K562 (cell line): ENCODE measurements at regions not wholly inside any gene's neighbourhood (a gene's known extent, or its start where the extent isn't known, plus 50 kb on each side); places are given as distances from the start of the nearest gene placed in this dataset.
A peak's percentile ranks its signal among the peaks of the same experiment; 100 is the strongest.

Source experiments
- BRCA1 ChIP-seq, 2 experiments: fragments of 450-650 bp in 1 of 2; sonication (generic) in 1 of 2; formaldehyde crosslinking in 1 of 2; IDR thresholded peaks; 2 replicates each; pipeline versions ENCODE4 v1.5.0 to v1.6.1; 2017 to 2020; ENCODE audit warnings: mild to moderate bottlenecking in 1 of 2, missing genetic modification reagents in 1 of 2
- CBX3 ChIP-seq, 2 experiments: IDR thresholded peaks; 1 replicate in 1 of 2; 2 replicates in 1 of 2; pipeline ENCODE4 v1.6.1; 2012; ENCODE audit warnings: inconsistent platforms in 2 of 2, low read length in 2 of 2, borderline replicate concordance in 1 of 2, control low read depth in 1 of 2
- CCNT2 ChIP-seq: IDR thresholded peaks from 2 replicates; pipeline ENCODE4 v1.6.1; 2011; ENCODE audit warnings: borderline replicate concordance, low read depth, mild to moderate bottlenecking, moderate library complexity, mixed read lengths, low read length; ENCODE audit not compliant: insufficient read length; ENCODE audit errors: extremely low read depth
- EHMT2 ChIP-seq: fragments of 450-650 bp; IDR thresholded peaks from 2 replicates; pipeline ENCODE4 v1.6.1; 2018; ENCODE audit warnings: antibody characterized with exemption
- HCFC1 ChIP-seq: IDR thresholded peaks from 2 replicates; pipeline ENCODE4 v1.6.1; 2012; ENCODE audit warnings: low read depth, low read length, improper control_type of control experiment
- HDAC2 ChIP-seq: fragments of 450-650 bp; IDR thresholded peaks from 2 replicates; pipeline ENCODE4 v1.6.1; 2016; ENCODE audit warnings: mild to moderate bottlenecking
- KLF1 ChIP-seq: fragments of 450-650 bp; IDR thresholded peaks from 2 replicates; pipeline ENCODE4 v1.6.1; 2016; ENCODE audit warnings: missing genetic modification characterization, missing compliant biosample characterization
- MYC ChIP-seq, 2 experiments: fragments of 250-450 bp in 1 of 2; sonication (Bioruptor Pico) in 1 of 2; IDR thresholded peaks; 2 replicates each; pipeline versions ENCODE4 v1.5.1 to v1.6.1; 2012 to 2021; ENCODE audit warnings: low read depth in 2 of 2, borderline replicate concordance in 1 of 2, improper control_type of control experiment in 1 of 2, low read length in 1 of 2, mild to moderate bottlenecking in 1 of 2, moderate library complexity in 1 of 2
- PRMT5 ChIP-seq: sonication (generic); formaldehyde crosslinking; IDR thresholded peaks from 2 replicates; pipeline ENCODE4 v1.5.0; 2020; ENCODE audit warnings: missing genetic modification reagents
- TEAD1 ChIP-seq, 2 experiments: fragments of 450-650 bp in 1 of 2; sonication (generic) in 1 of 2; formaldehyde crosslinking; IDR thresholded peaks; 2 replicates each; pipeline versions ENCODE4 v1.4.0 to v1.8.0; 2020 to 2022; ENCODE audit warnings: mild to moderate bottlenecking in 2 of 2, missing genetic modification reagents in 1 of 2
- ZNF324 ChIP-seq: fragments of 250-450 bp; sonication (Bioruptor Pico); IDR thresholded peaks from 2 replicates; pipeline ENCODE4 v1.4.0; 2020; ENCODE audit warnings: mild to moderate bottlenecking
- ZZZ3 ChIP-seq: fragments of 450-650 bp; IDR thresholded peaks from 2 replicates; pipeline ENCODE4 v1.6.1; 2016; ENCODE audit warnings: antibody characterized with exemption, mild to moderate bottlenecking, moderate library complexity
- TF ChIP-seq, protein P1 (sequence below): fragments of 250-450 bp; sonication (Bioruptor Pico); IDR thresholded peaks from 2 replicates; pipeline ENCODE4 v1.4.0; 2020
- TF ChIP-seq, protein P2 (sequence below): fragments of 450-650 bp; formaldehyde crosslinking; IDR thresholded peaks from 2 replicates; pipeline ENCODE4 v1.4.0; 2022; ENCODE audit warnings: mild to moderate bottlenecking, moderate library complexity
- TF ChIP-seq, protein P3 (sequence below): fragments of 200-800 bp; sonication (Bioruptor generic); IDR thresholded peaks from 2 replicates; pipeline ENCODE4 v1.6.1; 2016; ENCODE audit warnings: missing genetic modification characterization, missing compliant biosample characterization

DNA sequence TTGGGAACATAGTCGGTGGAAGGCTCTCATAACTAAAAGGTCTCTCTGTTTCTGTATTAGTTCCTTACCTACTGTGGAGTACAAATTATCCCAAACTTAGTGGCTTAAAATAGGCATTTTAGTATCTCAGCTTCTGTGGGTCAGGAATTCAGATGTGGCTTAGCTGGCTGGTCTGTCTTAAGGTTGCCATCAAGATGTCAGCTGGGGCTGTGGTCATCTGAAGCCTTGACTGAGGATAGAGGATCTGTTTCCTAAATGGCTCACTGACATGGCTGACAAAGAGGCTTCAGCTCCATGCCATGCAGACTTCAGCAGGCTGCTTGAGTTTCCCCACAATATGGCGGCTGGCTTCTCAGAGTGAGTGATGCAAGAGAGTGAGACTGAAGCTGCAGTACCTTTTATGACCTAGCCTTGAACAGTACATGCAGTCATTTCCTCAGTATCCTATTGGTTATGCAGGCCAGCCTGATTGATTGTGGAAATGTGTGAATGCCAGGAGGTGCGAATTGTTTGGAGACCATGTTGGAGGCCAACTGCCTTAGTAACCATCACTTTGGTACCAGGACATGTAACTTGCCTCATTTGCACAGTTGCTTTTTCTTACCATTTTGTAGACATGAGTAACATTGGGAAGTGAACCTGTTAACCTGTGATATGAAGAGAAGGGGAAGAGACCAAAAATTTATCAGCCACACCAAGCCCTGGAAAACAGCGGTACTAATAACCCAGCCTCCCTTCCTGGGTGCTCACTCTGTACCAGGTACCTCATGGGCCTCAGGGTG lies 152.8 kb upstream of the IER5L start (continued):
- TF ChIP-seq MYC (IDR thresholded peaks at IDR 0.05; ENCODE audit: low read depth, low read length) (0 out of 2 replicates have a peak, but pooled peaks have one; percentile 11), MYC (CRISPR knock-in tag; IDR thresholded peaks at IDR 0.05; ENCODE audit: borderline replicate concordance, low read depth) (no peak), CBX3 (IDR thresholded peaks at IDR 0.05; ENCODE audit: borderline replicate concordance in 1 of 2, low read length in 2 of 2) (peak in 1 of 2 experiments; percentile 95; a peak in 2 of 3 replicates), HDAC2 (no peak), EHMT2 (peak; percentile 71; the same call in 1 of the 2 replicates), PRMT5 (CRISPR knock-in tag) (no peak), TEAD1 (CRISPR knock-in tag; IDR thresholded peaks at IDR 0.05) (no peak), ZNF324 (CRISPR knock-in tag) (no peak), CCNT2 (no peak), HCFC1 (peak; percentile 26; the same call in 1 of the 2 replicates), KLF1 (tag) (no peak), ZZZ3 (no peak), BRCA1 (IDR thresholded peaks at IDR 0.05) (no peak), BRCA1 (CRISPR knock-in tag; IDR thresholded peaks at IDR 0.05) (no peak)
- TF ChIP-seq, protein P1, sequence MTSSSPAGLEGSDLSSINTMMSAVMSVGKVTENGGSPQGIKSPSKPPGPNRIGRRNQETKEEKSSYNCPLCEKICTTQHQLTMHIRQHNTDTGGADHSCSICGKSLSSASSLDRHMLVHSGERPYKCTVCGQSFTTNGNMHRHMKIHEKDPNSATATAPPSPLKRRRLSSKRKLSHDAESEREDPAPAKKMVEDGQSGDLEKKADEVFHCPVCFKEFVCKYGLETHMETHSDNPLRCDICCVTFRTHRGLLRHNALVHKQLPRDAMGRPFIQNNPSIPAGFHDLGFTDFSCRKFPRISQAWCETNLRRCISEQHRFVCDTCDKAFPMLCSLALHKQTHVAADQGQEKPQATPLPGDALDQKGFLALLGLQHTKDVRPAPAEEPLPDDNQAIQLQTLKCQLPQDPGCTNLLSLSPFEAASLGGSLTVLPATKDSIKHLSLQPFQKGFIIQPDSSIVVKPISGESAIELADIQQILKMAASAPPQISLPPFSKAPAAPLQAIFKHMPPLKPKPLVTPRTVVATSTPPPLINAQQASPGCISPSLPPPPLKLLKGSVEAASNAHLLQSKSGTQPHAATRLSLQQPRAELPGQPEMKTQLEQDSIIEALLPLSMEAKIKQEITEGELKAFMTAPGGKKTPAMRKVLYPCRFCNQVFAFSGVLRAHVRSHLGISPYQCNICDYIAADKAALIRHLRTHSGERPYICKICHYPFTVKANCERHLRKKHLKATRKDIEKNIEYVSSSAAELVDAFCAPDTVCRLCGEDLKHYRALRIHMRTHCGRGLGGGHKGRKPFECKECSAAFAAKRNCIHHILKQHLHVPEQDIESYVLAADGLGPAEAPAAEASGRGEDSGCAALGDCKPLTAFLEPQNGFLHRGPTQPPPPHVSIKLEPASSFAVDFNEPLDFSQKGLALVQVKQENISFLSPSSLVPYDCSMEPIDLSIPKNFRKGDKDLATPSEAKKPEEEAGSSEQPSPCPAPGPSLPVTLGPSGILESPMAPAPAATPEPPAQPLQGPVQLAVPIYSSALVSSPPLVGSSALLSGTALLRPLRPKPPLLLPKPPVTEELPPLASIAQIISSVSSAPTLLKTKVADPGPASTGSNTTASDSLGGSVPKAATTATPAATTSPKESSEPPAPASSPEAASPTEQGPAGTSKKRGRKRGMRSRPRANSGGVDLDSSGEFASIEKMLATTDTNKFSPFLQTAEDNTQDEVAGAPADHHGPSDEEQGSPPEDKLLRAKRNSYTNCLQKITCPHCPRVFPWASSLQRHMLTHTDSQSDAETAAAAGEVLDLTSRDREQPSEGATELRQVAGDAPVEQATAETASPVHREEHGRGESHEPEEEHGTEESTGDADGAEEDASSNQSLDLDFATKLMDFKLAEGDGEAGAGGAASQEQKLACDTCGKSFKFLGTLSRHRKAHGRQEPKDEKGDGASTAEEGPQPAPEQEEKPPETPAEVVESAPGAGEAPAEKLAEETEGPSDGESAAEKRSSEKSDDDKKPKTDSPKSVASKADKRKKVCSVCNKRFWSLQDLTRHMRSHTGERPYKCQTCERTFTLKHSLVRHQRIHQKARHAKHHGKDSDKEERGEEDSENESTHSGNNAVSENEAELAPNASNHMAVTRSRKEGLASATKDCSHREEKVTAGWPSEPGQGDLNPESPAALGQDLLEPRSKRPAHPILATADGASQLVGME = no peak
- TF ChIP-seq, protein P2, sequence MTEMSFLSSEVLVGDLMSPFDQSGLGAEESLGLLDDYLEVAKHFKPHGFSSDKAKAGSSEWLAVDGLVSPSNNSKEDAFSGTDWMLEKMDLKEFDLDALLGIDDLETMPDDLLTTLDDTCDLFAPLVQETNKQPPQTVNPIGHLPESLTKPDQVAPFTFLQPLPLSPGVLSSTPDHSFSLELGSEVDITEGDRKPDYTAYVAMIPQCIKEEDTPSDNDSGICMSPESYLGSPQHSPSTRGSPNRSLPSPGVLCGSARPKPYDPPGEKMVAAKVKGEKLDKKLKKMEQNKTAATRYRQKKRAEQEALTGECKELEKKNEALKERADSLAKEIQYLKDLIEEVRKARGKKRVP (CRISPR knock-in tag) = peak; percentile 63; the same call in 1 of the 2 replicates
- TF ChIP-seq, protein P3, sequence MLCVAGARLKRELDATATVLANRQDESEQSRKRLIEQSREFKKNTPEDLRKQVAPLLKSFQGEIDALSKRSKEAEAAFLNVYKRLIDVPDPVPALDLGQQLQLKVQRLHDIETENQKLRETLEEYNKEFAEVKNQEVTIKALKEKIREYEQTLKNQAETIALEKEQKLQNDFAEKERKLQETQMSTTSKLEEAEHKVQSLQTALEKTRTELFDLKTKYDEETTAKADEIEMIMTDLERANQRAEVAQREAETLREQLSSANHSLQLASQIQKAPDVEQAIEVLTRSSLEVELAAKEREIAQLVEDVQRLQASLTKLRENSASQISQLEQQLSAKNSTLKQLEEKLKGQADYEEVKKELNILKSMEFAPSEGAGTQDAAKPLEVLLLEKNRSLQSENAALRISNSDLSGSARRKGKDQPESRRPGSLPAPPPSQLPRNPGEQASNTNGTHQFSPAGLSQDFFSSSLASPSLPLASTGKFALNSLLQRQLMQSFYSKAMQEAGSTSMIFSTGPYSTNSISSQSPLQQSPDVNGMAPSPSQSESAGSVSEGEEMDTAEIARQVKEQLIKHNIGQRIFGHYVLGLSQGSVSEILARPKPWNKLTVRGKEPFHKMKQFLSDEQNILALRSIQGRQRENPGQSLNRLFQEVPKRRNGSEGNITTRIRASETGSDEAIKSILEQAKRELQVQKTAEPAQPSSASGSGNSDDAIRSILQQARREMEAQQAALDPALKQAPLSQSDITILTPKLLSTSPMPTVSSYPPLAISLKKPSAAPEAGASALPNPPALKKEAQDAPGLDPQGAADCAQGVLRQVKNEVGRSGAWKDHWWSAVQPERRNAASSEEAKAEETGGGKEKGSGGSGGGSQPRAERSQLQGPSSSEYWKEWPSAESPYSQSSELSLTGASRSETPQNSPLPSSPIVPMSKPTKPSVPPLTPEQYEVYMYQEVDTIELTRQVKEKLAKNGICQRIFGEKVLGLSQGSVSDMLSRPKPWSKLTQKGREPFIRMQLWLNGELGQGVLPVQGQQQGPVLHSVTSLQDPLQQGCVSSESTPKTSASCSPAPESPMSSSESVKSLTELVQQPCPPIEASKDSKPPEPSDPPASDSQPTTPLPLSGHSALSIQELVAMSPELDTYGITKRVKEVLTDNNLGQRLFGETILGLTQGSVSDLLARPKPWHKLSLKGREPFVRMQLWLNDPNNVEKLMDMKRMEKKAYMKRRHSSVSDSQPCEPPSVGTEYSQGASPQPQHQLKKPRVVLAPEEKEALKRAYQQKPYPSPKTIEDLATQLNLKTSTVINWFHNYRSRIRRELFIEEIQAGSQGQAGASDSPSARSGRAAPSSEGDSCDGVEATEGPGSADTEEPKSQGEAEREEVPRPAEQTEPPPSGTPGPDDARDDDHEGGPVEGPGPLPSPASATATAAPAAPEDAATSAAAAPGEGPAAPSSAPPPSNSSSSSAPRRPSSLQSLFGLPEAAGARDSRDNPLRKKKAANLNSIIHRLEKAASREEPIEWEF (CRISPR knock-in tag) = no peak
